GM12875 (cell line): ENCODE measurements at regions not wholly inside any gene's neighbourhood (a gene's known extent, or its start where the extent isn't known, plus 50 kb on each side); places are given as distances from the start of the nearest gene placed in this dataset.
"Not testable (repeated sequence)": the region's sequence is repeated elsewhere in the genome, so short reads cannot be mapped to it uniquely, and the experiment has no call there.

Experiments
- H3K4me3 ChIP-seq: one replicate; pipeline ENCODE4 v1.5.1; 2011; ENCODE audit warnings: low read depth, low read length, control low read depth
- TF ChIP-seq, protein P1 (sequence below): IDR thresholded peaks from 2 replicates; pipeline ENCODE4 v1.5.1; 2011; ENCODE audit warnings: low read depth, mild to moderate bottlenecking, control low read depth, inconsistent platforms, low read length, moderate library complexity, borderline replicate concordance; ENCODE audit not compliant: insufficient read depth

DNA sequence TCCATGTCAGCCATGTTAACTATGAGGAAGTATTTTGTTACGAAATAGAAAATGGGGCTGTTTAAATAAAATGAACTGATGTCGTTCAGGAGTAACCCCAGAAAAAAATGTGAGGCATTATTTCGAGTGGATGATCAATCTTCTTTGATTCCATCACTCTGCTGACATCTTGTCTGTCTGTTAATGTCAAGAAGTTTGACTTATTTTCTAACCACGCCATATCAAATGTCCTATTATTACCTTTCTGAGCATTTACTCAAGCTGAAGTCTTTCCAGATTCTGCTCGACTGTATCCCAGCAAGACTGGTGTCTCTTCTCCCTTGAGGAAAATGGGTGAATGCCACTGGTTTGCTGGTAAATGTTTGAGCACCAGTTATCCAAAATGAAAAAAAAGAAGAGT lies 672.9 kb upstream of the SOX11 start:
- TF ChIP-seq, protein P1, sequence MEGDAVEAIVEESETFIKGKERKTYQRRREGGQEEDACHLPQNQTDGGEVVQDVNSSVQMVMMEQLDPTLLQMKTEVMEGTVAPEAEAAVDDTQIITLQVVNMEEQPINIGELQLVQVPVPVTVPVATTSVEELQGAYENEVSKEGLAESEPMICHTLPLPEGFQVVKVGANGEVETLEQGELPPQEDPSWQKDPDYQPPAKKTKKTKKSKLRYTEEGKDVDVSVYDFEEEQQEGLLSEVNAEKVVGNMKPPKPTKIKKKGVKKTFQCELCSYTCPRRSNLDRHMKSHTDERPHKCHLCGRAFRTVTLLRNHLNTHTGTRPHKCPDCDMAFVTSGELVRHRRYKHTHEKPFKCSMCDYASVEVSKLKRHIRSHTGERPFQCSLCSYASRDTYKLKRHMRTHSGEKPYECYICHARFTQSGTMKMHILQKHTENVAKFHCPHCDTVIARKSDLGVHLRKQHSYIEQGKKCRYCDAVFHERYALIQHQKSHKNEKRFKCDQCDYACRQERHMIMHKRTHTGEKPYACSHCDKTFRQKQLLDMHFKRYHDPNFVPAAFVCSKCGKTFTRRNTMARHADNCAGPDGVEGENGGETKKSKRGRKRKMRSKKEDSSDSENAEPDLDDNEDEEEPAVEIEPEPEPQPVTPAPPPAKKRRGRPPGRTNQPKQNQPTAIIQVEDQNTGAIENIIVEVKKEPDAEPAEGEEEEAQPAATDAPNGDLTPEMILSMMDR = no peak
- no peak overlapping the region for H3K4me3 ChIP-seq

DNA sequence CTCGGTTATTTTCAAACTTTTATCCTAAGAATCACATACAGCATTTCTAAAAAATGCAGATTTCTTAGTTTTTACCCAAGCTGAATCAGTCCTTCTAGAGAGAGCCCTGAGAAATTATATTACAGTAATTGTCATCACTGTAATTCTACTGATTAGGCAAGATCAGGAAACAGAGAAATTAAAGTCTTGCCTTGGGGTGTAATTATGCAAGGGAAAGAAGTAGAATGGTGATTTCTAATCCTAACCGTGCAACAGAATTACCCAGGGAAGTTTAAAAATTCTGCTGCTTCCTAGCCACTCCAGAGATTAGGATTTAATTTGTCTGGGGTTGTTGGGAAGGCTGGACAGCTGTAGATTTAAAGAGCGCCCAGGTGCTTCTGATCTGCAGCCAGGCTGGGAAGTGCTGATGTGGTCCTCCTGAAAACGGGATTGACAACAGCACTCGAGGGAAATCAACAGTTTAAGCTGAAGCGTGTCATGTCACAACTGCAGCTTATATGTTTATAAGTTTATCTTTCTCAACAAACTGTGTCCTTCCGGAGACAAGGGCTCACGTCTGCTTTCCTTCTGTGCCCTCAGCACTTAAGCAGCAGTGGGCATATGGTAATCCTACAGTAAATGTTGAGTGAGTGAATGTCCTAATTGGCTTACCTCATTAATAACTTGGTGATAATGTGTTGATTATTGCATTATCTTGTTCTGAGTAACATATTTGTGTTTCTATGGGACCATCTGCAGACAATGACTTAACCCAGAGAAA lies 671.9 kb upstream of the SOX11 start:
- TF ChIP-seq, protein P1 = no peak
- no peak overlapping the region for H3K4me3 ChIP-seq

DNA sequence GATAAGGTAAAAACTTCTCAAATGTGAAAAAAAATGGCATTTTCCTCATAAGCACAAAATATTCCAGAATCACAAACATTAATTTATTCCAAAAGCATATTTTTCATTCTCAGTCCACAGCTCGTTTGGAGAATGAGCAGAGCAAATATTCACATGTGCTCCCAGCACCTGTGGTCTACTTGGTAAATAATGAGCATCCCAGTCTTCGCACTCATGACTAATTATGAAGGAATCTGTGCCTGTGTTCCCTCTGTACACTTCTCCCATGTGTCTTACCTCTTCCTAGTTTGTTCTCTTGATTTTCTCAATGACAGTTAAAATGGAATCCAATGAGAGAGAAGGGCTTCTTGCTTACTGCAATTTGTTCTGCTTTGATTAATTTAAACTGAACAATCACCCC lies 671.0 kb upstream of the SOX11 start:
- TF ChIP-seq, protein P1 = no peak
- no peak overlapping the region for H3K4me3 ChIP-seq

DNA sequence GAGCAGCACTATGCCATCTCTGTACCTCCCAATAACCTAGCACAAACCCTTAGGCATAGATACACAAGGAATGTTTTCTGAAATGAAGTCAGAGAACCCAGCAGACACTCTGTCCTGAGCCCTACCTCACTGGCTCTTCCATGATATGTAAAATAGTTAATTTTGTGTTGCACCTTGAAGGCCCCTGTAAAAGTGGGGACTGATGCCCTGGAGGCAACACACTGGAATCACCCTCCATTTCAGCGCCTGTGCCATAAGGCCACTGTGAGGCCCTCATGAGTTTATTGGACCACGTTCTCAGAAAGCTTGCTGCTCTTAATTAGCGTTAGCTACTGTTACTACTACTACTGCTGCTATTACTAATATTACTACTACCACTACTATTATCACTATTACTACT lies 670.1 kb upstream of the SOX11 start:
- TF ChIP-seq, protein P1 = no peak
- H3K4me3 ChIP-seq = no peak overlapping the region

DNA sequence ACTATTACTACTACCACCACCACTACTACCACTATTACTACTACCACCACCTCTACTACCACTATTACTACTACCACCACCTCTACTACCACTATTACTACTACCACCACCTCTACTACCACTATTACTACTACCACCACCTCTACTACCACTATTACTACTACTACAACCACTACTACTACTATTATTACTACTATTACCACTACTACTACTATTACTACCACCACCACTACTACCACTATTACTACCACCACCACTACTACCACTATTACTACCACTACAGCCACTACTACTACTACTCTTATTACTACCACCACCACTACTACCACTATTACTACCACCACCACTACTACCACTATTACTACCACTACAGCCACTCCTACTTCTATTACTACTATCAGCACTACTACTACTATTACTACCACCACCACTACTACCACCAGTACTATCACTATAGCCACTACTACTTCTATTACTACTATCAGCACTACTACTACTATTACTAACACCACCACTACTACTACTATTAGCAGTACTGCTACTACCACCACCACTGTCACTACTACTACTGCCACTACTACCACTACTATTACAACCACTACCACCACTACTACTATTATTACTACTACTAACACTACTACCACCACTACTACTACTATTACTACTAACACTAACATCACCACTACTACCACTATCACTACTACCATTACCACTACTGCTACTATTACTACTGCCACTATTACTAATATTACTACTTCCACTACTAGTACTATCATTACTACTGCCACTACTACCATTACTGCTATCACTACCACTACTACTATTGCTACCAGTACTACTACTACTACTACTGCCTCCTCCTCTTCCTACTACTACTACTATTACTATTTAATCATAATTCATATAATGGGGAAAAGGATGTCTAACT lies 669.2 kb upstream of the SOX11 start:
- not testable (repeated sequence) for H3K4me3 ChIP-seq

DNA sequence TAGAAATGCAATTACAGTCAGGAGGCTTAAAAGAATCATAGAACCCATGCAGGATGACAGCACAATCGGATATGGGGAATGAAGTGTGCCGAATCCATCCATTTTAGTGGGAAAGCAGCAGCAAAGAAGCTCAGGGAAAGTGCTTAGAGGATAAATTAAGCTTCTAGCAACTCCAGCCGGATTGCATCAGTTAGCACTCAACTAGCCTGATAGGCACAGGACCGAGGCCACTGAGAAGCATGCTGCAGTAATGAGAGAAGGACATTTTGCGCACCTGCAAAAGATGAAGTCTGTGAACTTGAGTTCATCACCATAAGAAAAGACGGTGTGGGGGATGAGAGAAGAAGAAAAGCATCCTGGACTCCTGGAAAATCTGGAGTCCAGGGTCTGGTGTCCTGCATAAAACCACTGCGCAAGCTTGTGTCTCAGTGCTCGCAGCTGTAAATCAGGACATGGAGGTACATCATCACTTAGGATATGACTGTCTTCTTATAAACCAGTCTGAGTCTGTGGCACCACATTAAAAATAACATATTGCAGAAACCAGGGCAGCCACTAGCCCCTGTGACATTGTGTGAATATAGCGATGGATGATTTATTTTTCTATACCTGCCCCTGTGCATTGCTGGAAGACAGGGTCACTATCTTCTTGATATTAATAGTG lies 665.5 kb upstream of the SOX11 start:
- H3K4me3 ChIP-seq = no peak overlapping the region

DNA sequence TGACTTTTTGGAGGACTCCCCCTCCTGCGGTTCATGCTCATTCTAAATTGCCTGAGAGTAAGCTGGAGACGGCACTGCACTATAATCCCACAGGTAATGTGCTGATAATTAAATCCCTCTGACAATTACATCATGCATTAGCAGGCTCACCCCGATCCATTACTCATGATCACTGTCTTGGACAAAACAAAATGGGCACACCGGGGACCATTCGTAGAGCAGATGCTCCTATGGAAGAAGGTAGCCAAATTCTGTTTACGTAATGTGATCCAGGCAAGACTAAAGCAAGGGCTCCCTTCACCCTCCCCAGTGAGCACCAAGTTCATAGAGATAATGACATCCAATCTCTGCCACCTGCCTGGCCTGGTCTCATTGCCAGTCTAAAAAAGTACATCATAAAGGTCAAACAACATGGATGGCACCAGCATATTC lies 657.1 kb upstream of the SOX11 start:
- TF ChIP-seq, protein P1 = no peak
- no peak overlapping the region for H3K4me3 ChIP-seq

More for the DNA sequence above, 665.5 kb upstream of the SOX11 start:
- TF ChIP-seq, protein P1 = no peak
